Stimulated activated CD4-positive, alpha-beta T cell treated with anti-CD3 and anti-CD28 coated beads, Interleukin-15, amount 100 ng/mL, for 24 hours (primary cell): ENCODE measurements at regions not wholly inside any gene's neighbourhood (a gene's known extent, or its start where the extent isn't known, plus 50 kb on each side); places are given as distances from the start of the nearest gene placed in this dataset.
"Not testable (repeated sequence)": the region's sequence is repeated elsewhere in the genome, so short reads cannot be mapped to it uniquely, and the experiment has no call there.

ENCODE experiments used
- DNase-seq: peaks from one replicate; pipeline ENCODE4 v3.0.0-alpha.2; 2020

DNA sequence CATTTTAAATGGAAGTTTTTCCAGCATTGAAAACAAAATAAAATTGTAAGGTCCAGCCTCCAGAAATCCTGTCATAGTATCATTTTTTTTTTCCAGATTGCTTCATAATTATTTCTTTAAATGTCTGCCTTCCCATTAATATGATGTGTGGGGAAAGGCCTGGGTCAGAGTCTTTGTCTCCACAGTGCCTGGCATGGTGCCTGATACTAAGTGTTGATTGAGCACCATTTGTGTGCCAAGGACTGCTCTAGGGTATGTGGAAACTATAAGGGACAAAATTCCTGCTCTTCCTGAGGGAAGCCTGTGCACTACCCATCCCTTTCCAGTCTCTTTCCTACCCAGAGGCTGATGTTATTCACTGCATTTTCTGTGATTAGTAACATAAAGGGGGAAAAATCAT, 53.1 kb upstream of the BEND4 start:
- no peak for DNase-seq

DNA sequence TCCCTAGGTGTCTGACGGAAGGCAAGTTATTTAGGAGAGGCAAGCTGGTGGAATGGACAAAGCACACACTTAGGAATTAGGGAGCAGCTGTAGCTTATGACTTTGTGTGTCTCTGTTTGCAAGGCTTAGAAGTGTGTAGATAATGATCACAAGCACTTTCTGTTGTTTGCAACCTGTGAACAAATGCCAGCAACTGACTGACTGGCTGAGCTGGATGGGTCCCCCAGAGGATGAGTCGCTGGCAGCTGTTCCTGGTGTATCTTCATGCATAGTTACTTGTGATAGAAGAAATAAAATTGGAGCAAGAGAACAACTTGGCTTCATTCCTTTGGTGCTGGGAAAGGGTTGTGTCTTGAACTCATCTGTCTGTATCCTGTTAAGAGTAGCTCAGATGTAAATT, 64.2 kb upstream of the BEND4 start:
- no peak for DNase-seq

DNA sequence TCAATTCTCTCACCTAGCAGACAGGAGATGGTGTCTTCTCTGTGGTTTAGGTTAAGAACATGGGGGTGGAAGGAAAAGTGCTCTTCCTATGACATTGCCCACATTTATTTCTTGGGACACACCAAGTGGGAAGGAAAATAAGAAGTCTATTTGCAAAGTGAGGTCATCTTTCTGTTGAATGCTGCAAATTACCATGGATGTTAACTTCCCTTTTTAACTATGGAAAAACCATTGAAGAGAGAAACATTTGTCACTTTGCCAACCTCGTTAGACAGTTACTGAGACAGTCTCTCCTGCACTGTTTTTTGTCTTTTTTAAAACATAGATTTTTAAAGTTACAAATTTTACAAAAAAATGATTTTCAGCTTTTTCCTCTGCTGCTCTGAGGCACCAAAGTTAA, 72.8 kb upstream of the BEND4 start:
- DNase-seq = no peak

DNA sequence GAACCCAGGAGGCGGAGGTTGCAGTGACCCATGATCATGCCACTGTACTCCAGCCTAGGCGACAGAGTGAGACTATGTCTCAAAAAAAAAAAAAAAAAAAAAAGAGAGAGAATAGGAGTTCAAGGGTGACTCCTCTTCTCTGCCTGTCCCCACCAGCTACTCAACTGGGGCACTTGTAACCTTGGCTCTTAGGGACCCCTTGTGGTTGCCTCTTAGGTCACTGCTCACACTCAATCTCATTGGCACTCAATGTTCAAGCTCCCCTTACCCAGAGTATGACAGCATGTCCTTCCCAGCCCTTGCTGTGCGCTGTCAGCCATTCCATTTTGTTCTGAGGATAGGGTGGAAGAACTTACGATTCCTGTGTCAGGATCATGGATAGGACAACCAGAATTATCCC, 82.4 kb upstream of the BEND4 start:
- DNase-seq = no peak

DNA sequence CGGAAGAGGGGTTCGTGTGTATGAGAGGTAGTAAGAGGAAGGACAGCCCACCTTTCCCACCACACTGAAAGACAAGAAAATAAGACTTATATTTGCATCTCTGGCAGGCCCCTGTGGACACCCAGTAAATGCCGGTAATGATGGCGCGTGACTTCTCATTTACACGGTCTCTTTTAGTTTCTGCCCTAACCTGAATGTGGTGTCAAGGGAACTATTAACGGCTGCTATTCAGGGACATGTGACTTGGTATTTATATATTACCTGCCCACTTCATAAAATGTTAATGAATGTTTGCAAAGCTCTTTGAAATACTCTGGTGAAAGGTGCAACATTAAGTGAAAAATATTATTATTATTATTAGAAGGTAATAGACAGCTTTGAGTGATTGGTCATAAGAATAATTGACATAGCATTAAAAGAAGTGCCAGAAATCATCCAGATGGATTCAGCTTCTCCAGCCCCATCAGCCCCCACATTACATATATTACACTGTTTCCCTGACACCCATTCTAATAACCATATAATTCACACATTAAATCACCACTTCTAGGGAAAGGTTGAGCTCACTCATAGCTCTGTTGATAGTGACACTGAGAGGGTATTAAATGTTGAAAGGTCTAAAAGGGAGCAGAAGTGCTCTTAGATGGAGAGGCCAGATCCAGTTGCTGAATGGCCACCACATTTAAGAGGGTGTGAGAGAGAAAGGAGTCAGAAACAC, 83.0 kb upstream of the BEND4 start:
- no peak for DNase-seq

DNA sequence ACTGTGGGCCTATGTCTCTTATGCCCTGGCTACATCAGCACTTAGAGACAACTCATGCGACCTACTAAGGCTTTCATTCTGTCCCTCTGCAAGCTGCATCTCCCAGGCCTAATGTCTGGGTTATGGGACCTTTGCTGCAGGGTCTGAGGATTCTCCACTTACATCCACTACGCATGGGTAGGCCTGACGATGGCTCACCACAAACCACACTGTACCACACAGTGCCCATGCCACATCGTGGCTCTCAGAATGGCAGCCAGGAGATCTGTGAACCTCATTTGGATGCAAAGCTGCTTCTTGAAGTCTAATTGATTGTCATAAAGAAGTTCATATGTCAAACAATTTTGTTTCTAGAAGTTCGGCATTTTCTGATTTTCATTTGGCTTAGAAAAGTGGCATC, 84.6 kb upstream of the BEND4 start:
- DNase-seq = no peak

DNA sequence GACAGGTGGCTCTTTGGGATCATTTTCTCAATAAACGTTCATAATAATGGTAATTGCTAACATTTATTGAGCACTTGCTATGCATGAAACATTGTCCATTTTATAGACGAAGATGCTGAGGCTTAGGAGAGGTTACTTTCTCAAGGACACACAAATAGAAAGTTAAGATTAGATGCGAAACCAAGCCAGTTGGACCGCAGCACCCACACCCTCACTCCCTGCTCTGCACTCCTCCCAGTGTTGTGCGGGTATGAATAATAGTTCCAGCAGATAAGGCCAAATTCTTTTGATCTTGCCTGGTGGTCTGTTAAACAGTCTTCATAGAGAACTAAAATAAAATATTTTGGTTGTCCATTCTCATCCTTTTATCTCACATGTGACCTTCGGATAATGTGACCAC, 85.0 kb upstream of the BEND4 start:
- DNase-seq = no peak

DNA sequence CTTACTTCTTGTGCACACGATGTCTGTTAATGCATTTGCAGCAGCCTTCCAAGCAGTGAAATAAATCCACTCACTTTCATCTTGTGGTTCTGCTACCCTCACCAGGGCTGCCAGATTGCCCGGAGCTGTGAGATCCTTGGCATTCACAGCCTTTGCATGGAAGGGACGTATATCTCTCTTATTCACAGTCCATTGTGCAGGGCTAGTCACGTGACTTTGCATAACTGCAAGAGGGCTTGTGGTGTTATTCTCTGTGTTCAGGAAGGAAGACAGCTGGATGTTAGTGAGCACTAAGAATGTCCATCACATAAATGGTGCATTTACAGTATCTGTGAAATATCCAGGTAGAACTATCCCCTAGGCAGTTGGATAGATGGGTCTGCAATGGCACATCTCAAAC, 96.5 kb upstream of the BEND4 start:
- no peak for DNase-seq

DNA sequence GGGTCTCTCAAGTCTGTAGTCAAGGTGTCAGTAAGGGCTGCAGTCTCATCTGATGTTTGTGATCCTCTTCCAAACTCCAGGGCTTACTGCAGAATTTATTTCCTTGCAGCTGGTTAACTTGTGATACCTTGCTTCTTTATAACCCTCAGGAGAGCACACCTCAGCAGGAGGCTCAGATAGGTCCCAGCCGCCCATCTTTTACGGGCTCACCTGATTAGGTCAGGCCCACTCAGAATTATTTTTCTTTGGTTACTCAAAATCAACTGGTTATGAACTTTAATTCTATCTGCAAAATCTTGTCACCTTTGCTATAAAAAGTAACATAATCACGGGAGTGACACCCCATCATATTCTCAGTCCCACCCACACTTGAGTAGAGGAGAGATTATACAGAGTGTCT, 99.9 kb upstream of the BEND4 start:
- DNase-seq = no peak

DNA sequence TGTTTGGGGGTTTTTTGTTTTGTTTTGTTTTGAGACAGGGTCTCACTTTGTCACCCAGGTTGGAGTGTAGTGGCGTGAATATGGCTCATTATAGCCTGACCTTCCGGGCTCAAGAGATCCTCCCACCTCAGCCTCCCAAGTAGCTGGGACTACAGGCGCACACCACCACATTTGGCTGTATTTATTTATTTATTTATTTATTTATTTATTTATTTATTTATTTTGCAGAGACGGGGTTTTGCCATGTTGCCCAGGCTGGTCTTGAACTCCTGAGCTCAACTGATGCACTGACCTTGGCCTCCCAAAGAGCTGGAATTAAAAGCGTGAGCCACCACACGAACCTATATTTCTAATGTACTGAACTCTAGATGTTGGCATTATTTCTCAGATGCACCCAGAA, 105.2 kb upstream of the BEND4 start:
- DNase-seq = not testable (repeated sequence)

DNA sequence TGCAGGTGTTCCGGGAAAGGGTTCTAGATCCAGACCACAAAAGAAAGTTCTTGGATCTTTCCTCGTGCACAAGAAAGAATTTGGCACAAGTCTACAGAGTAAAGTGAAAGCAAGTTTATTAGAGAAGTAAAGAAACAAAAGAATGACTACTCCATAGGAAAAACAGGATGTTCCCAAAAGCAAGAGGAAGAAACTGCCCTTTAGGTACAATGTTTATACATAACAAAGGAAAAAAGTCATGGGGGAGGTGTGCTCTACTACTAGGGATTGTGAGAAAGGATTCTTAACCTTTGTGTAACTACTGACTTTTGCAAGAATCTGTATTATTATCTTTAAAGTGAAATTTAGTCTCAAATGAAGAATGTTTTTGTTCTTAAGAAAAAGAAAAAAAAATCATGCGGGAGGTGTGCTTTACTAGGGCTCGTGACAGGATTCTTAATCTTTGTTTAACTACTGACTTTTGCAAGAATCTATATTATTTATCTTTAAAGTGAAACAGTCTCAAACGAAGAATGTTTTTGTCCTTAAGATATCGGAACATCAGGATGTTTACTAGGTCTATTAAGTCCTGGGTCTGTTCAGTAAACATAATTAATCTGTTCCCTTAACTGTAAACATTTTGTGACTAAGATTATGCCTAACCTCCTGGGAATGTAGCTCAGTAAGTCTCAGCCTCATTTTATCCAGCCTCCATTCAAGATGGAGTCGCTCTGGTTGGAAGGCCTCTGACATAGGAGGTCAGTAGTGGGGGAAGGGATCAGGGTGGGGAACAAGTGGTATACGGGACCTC, 110.4 kb upstream of the BEND4 start:
- no peak for DNase-seq

DNA sequence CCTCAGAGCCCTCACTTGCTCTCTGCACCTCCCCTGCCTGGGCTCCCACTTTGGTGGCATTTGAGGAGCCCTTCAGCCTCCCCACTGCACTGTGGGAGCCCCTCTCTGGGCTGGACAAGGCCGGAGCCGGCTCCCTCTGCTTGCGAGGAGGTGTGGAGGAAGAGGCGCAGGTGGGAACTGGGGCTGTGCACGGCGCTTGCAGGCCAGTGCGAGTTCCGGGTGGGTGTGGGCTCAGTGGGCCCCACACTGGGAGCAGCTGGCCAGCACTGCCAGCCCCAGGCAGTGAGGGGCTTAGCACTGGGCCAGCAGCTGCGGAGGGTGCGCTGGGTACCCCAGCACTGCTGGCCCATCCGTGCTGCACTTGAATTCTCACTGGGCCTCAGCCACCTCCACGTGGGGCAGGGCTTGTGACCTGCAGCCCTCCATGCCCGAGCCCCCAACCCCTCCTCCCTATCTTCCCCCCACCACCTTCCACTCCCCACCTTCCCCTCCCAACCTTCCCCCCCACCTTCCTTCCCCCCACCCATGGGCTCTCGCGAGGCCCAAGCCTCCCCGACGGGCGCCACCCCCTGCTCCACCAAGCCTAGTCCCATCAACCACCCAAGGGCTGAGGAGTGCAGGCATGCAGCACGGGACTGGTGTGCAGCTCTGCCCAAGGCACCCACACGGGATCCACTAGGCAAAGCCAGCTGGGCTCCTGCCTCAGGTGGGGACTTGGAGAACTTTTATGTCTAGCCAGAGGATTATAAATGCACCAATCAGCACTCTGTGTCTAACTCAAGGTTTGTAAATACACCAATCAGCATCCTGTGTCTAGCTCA, 113.5 kb upstream of the BEND4 start:
- DNase-seq = no peak

DNA sequence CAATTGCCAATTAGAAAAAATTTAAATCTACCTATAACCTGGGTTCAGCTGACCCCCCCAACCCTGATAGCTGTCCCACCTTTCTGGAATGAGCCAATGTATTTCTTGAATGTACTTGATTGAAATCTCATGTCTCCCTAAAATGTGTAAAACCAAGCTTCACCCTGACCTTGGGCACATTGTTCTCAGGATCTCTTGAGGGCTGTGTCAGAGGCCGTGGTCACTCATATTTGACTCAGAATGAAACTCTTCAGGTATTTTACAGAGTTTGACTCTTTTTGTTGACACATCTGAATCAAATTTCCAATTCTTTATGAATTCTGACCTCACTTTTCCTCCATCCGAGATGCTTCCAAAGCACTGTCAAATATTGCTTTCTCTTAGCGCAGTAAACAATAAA, 115.3 kb upstream of the BEND4 start:
- DNase-seq = no peak

DNA sequence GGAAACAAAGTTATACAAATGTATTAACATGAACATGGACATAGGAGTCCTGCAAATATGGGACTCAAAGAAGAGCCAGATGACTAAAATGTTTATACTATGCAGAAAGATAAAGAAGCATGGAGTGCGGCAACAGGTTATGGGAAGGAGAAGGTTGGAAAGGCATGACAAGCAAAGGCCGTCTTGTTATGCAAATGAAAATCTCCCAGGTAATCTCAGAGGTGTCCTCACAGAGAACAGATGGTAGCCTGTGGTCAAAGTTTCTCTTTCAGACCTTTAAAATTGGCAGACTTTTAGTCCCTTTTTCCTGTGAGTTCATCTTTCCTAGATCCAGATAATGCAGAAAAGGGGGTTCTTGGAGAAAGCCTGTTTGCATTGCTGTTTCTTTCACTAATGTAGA, 116.4 kb upstream of the BEND4 start:
- no peak for DNase-seq

DNA sequence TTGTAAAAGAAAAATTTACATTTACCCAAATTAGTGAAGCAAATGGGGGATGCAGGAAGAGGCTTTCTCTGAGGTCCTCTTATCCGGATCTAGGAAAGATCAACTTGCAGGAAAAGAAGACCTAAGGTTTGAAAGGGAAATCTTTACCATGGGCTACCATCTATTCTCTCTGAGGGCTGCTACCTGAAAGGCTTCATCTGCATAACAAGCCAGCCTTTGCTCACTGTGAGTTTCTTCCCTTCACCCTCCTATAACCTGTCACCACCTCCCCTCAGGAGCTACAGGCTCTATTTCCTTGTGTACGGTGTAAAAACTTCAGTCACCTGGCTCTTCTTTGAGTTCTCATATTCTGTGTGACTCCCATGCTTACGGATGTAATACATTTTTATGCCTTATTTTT, 118.6 kb upstream of the BEND4 start:
- no peak for DNase-seq

DNA sequence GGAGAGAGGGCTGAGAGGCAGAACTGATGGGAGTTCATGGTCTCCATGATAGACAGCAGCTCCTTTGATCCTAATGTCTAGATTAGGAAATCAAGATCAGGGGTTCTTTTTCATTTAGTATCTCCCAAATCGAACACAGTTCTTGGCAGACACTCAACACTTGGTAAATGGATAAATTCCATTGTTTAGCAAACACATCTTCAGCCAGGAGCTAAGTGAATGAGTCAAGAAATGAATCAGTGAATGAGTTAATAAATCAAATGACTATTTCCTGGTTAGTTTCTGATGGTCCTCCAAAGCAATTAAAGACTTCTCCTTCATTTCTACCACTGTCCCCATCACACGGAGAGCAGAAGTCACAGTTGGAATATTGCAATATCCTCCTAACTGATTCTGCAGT, 120.0 kb upstream of the SHISA3 start:
- no peak for DNase-seq

DNA sequence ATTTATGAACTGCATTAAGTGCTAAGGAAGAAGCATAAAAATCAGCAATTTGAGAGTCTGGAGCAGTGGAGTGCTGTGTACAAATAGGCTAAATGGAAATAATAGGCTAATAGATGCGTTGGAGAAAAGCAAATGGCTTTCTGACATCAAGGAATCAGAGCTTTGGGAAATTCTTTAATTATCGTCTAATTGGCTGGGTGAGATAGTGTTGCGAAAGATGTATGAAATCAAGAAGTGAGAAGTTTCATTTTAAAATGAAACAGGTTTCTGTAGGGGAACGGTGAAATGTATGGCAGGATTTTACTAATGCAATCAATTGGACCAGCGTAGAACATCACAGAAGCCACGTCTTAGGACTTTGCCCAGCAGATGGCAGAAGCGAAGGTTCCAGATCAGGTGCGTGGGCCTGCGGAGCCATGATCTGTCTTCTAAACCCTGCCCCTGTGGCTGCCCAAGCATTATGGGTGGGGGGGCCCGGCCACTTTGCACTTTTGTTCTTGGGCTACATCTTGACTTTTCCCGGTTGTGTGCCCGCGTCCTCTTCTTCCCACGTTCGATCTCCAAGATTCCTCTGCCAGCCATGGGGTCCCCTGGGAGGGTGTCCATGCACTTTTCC, 118.5 kb upstream of the SHISA3 start:
- no peak for DNase-seq

DNA sequence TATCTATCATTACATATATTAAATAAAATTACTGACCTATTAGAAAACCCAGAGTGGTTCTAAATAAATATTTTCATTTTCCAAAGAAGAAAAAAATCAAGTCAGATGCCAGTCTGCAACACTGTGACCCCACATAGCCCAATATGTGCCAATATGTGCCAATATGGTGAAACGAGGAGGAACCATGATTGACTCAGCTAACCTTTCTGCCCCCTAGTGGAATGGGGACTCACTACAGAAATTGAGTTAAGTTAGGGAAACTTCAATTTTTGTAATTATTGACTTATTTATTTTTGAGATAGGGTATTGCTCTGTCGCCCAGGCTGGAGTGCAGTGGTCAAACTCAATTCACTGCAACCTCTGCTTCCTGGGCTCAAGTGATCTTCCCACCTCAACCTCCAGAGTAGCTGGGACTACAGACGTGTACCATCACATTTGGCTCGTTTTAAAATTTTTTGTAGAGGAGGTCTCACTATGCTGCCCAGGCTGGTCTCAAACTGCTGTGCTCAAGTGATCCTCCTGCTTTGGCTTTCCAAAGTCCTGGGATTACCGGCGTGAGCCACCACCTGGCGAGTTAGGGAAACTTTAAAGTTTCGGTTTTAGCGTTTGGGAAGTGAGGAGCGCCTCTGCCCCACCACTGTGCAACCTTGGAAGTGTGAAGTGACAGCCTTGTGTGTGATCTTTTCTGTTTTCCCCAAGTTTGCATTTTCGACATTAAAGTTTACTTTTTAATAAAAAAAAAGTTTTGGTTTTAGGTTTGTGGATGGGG, 116.8 kb upstream of the SHISA3 start:
- peak; percentile 20 for DNase-seq

DNA sequence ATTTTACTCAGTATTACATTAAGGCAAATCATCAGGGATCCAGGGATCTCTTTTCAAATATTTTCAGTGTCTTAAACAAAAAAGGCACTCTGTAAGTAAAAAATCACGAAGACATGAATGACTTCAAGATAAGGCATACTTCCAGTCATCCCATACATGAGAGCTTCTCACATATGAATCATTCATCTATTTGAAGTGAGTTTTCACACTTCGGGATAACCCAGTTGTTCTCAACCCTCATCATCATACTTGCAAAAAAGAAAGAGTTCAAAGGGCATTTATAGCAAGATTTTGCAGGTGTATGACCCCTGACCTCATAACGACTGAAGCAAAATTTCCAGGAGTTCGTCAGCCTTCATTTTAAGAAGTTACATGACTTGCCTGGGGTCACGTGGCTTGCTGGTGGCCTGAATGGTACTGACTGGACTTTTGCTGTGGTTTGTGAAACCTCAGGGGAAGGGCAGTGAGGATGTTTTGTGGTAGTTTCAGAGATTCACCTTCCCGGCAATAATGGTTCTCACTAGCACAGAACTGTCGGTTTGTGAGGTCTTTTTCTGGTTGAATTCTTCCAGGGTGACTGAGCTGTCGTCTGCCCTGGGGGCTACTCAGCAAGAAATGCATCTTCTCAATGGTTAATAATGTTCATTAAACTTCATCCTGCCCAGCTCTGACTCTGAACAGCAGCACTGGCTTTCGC, 115.8 kb upstream of the SHISA3 start:
- no peak for DNase-seq

DNA sequence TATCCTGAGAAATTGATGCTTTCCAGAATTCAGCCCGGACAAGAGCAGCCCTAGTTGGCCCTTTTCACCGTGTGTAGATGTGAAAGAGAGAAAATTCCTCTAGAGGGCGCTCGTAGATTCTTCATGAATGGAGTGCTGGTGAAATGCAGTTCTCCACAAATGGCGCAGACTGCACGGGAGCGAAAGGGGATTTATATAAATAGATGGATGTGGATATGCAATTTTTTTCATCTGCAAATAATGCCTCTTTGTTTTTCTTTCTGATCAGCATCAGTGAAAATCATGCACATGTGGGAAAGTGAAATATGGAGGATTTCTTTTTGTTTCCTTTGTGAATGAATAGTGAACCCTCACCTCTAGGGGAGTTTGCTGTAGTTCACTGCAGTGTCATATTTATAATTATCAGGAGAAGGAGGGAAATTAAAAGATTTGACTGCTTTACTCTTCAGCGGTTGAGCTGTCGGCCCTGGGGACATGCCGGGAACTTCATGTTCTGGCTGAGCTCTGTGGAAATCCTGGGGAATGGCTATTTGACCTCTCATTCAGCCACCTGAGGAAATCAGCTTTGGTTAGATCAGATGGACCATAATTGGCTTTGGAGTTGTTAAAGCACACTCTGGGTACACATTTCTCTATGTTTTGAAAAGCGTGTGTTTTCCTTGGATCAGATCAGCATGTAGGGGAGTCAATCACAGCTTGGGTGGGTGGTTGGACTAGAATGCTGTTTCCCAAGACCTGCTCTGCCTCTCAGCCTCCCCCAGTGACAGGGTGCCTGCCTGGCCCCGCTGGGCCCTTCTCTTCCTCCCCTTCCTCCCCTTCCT, 115.0 kb upstream of the SHISA3 start:
- DNase-seq = peak; percentile 30

DNA sequence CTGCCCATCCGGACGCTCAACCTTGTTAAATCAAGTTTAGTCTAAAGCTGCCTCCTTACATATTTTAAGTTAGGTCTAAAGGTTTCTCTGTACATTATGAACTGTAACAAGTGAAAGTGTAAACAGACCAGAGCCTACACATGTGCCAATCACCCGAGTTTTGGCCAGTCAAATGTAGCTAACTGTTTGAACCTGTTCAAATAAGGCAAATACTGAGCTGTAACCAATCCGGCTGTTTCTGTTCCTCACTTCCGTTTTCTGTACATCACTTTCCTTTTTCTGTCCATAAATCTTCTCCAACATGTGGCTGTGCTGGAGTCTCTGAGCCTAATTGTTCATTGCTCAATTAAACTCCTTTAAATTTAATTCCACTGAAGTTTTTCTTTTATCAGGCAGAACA, 113.3 kb upstream of the SHISA3 start:
- no peak for DNase-seq
